SU-DHL-6 (cell line): ENCODE measurements at regions not wholly inside any gene's neighbourhood (a gene's known extent, or its start where the extent isn't known, plus 50 kb on each side); places are given as distances from the start of the nearest gene placed in this dataset.

Source experiments
- H2AFZ ChIP-seq: fragments of 200-600 bp; sonication (generic); 2 replicates; pipeline ENCODE4 v1.6.1; 2014; ENCODE audit warnings: low read depth, mild to moderate bottlenecking, moderate library complexity, mixed read lengths, antibody characterized with exemption, low read length; ENCODE audit not compliant: severe bottlenecking
- H3F3A ChIP-seq: fragments of 200-600 bp; shearing (Covaris generic); 2 replicates; pipeline ENCODE4 v1.6.0; 2016; ENCODE audit warnings: antibody characterized with exemption, mild to moderate bottlenecking; ENCODE audit not compliant: insufficient read depth
- H3K27ac ChIP-seq: fragments of 200-600 bp; sonication (generic); 2 replicates; pipeline ENCODE4 v1.5.1; 2016; ENCODE audit warnings: low read depth, mild to moderate bottlenecking, low read length, moderate library complexity, mixed read lengths
- H3K27me3 ChIP-seq: fragments of 200-600 bp; sonication (generic), shearing (Covaris generic); 2 replicates; pipeline ENCODE4 v1.6.0; 2014; ENCODE audit warnings: mild to moderate bottlenecking, low read length
- H3K36me3 ChIP-seq: fragments of 200-600 bp; sonication (generic); 2 replicates; pipeline ENCODE4 v1.6.1; 2014; ENCODE audit warnings: mild to moderate bottlenecking, low read length, mixed read lengths
- H3K4me2 ChIP-seq: fragments of 300-600, 200-600 bp; shearing (Covaris generic), sonication (generic); 2 replicates; pipeline ENCODE4 v1.6.0; 2014; ENCODE audit warnings: low read length, low read depth, mild to moderate bottlenecking; ENCODE audit not compliant: poor library complexity, severe bottlenecking
- H3K4me3 ChIP-seq: fragments of 200-600 bp; sonication (generic); 2 replicates; pipeline ENCODE4 v1.5.1; 2014; ENCODE audit warnings: antibody characterized with exemption, low read length, mild to moderate bottlenecking, mixed read lengths; ENCODE audit not compliant: insufficient read depth, poor library complexity, severe bottlenecking
- H3K79me2 ChIP-seq: fragments of 200-600 bp; sonication (generic); 2 replicates; pipeline ENCODE4 v1.6.1; 2014; ENCODE audit warnings: mild to moderate bottlenecking, low read length, moderate library complexity; ENCODE audit not compliant: insufficient read depth
- H3K9ac ChIP-seq: fragments of 200-600 bp; sonication (generic); 2 replicates; pipeline ENCODE4 v1.7.0; 2014; ENCODE audit warnings: mild to moderate bottlenecking, low read length
- H3K9me2 ChIP-seq: fragments of 200-600 bp; sonication (generic); replicated peaks from 2 replicates; pipeline ENCODE4 v1.6.1; 2014; ENCODE audit warnings: low read length; ENCODE audit not compliant: insufficient read depth
- H3K9me3 ChIP-seq: fragments of 200-600 bp; sonication (generic); 2 replicates; pipeline ENCODE4 v1.6.1; 2014; ENCODE audit warnings: low read length, mixed read lengths; ENCODE audit not compliant: insufficient read depth
- H4K20me1 ChIP-seq: fragments of 200-600 bp; sonication (generic); 2 replicates; pipeline ENCODE4 v1.6.1; 2014; ENCODE audit warnings: low read depth, mild to moderate bottlenecking, antibody characterized with exemption, low read length, moderate library complexity, mixed read lengths
- CTCF ChIP-seq: fragments of 200-600 bp; sonication (generic); IDR thresholded peaks from one replicate; pipeline ENCODE4 v1.5.1; 2017; ENCODE audit warnings: antibody characterized with exemption, mild to moderate bottlenecking, low read length, moderate library complexity; ENCODE audit not compliant: insufficient read depth, poor library complexity, severe bottlenecking
- EZH2phosphoT487 ChIP-seq: fragments of 200-600 bp; sonication (generic), shearing (Covaris generic); conservative IDR thresholded peaks from 2 replicates; pipeline ENCODE4 v1.6.1; 2018; ENCODE audit warnings: mild to moderate bottlenecking, antibody characterized with exemption, low read length, moderate library complexity, mixed read lengths

- no peak overlapping the region for H3K4me3 ChIP-seq
- H3K9me2 ChIP-seq, result no peaks in the 10 kb centered on the region
- TF ChIP-seq EZH2phosphoT487 (no peak), CTCF (no peak)
- no peak overlapping the region for H2AFZ ChIP-seq
- no peak overlapping the region for H3K9ac ChIP-seq
- H3K4me2 ChIP-seq, result no peak overlapping the region
- no peaks in the 10 kb centered on the region for H3K27me3 ChIP-seq
- no peak overlapping the region for H3K27ac ChIP-seq
- no peaks in the 10 kb centered on the region for H4K20me1 ChIP-seq
- no peaks in the 10 kb centered on the region for H3K9me3 ChIP-seq
- H3F3A ChIP-seq, result no peaks in the 10 kb centered on the region
- H3K79me2 ChIP-seq, result no peaks in the 10 kb centered on the region
- no peaks in the 10 kb centered on the region for H3K36me3 ChIP-seq
Measured at GRCh38 chr6:77292564-77293546, 170.4 kb downstream of the HTR1B start.

- Histone ChIP-seq H3K4me3 (no peak overlapping the region), H3K9me3 (no peaks in the 10 kb centered on the region), H4K20me1 (no peaks in the 10 kb centered on the region), H3K79me2 (no peaks in the 10 kb centered on the region), H3K9ac (no peak overlapping the region), H3K27ac (no peak overlapping the region), H3F3A (no peaks in the 10 kb centered on the region), H3K4me2 (no peak overlapping the region), H3K27me3 (no peaks in the 10 kb centered on the region), H3K36me3 (no peaks in the 10 kb centered on the region), H3K9me2 (no peaks in the 10 kb centered on the region), H2AFZ (no peak overlapping the region)
- TF ChIP-seq EZH2phosphoT487 (no peak), CTCF (no peak)
Measured at GRCh38 chr6:77290798-77291197, 172.5 kb downstream of the HTR1B start.

- no peak overlapping the region for H3K4me3 ChIP-seq
Measured at GRCh38 chr6:77286541-77286940, 176.8 kb downstream of the HTR1B start.

More at GRCh38 chr6:77286541-77286940, 176.8 kb downstream of the HTR1B start:
- Histone ChIP-seq H4K20me1 (no peaks in the 10 kb centered on the region), H3K36me3 (no peaks in the 10 kb centered on the region), H3F3A (no peaks in the 10 kb centered on the region), H3K9me2 (no peaks in the 10 kb centered on the region), H3K79me2 (no peaks in the 10 kb centered on the region), H3K4me2 (no peak overlapping the region), H3K9ac (no peak overlapping the region), H3K27ac (no peak overlapping the region), H3K9me3 (no peaks in the 10 kb centered on the region), H3K27me3 (no peaks in the 10 kb centered on the region), H2AFZ (no peak overlapping the region)
- no peak for TF ChIP-seq CTCF
- no peak for TF ChIP-seq EZH2phosphoT487
